Breast epithelium (tissue), 4 donors: ENCODE measurements at regions not wholly inside any gene's neighbourhood (a gene's known extent, or its start where the extent isn't known, plus 50 kb on each side); places are given as distances from the start of the nearest gene placed in this dataset.

Experiments
- DNase-seq, 2 donors: peaks; one replicate each; pipeline ENCODE4 v3.0.0-alpha.2; 2019; ENCODE audit warnings: low spot score in 2 of 2
- H3K27ac ChIP-seq, 2 donors: fragments of 200-600 bp; sonication (generic) in 1 of 2; one replicate each; pipeline ENCODE4 v1.5.1; 2016 to 2019; ENCODE audit warnings: mild to moderate bottlenecking in 1 of 2
- H3K27me3 ChIP-seq, 2 donors: fragments of 200-600 bp; sonication (generic) in 1 of 2; one replicate each; pipeline versions ENCODE4 v1.5.1 to v1.6.0; 2017 to 2019; ENCODE audit warnings: control low read depth in 1 of 2, mild to moderate bottlenecking in 1 of 2
- H3K36me3 ChIP-seq: fragments of 200-600 bp; one replicate; pipeline ENCODE4 v1.5.1; 2019
- H3K4me1 ChIP-seq, 2 donors: fragments of 200-600 bp; sonication (generic); one replicate each; pipeline ENCODE4 v1.5.1; 2016 to 2019; ENCODE audit warnings: control low read depth in 1 of 2
- H3K4me3 ChIP-seq, 3 donors: fragments of 200-600 bp; sonication (generic); 1 replicate in 2 of 3; 2 replicates in 1 of 3; pipeline ENCODE4 v1.5.1; 2016 to 2019; ENCODE audit warnings: mild to moderate bottlenecking in 3 of 3, moderate library complexity in 2 of 3
- H3K9me3 ChIP-seq, 2 donors: fragments of 200-600 bp; sonication (generic) in 1 of 2; one replicate each; pipeline ENCODE4 v1.5.1; 2016 to 2019; ENCODE audit warnings: control low read depth in 1 of 2
- POLR2A ChIP-seq: fragments of 450-650 bp; IDR thresholded peaks from one replicate; pipeline ENCODE4 v1.6.1; 2016; ENCODE audit warnings: antibody characterized with exemption, mild to moderate bottlenecking, moderate library complexity
- POLR2AphosphoS5 ChIP-seq, 3 donors: sonication (generic); formaldehyde crosslinking; IDR thresholded peaks; one replicate each; pipeline ENCODE4 v1.6.1; 2017; ENCODE audit warnings: antibody characterized with exemption in 3 of 3
- intact Hi-C: fragments of 100-400 bp; cut with DNase I; formaldehyde crosslinking; loops from one replicate; pipeline ENCODE4 v1.15.1; 2023; ENCODE audit warnings: low total_unique reads
- TF ChIP-seq, protein P1 (sequence below), 3 donors: fragments of 450-650 bp; IDR thresholded peaks; one replicate each; pipeline ENCODE4 v1.5.1; 2016 to 2017; ENCODE audit warnings: antibody characterized with exemption in 3 of 3, mild to moderate bottlenecking in 3 of 3, moderate library complexity in 3 of 3

DNA sequence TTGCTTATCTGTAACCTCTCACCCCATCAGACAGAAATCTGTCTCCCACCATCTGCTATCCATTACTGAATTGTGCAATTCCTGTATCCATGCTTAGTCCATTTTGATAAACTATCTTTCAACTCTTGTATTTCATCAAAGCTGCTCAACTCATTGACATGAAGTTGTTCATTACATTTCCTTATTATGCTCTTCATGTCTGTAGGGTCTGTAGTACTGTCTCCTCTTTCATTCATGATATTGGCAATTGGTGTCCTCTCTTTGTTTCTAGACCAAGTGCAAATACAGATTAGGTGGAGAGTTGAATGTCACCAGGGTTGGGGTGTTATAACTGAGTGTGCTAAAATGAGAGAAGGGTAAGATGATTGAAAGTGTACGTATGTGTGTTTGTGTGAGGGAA, 69.2 kb upstream of the ADRA2C start:
- no peak for DNase-seq
- Histone ChIP-seq H3K27me3 (peaks cover 4 to 40% of the 10 kb centered on the region in 2 donors), H3K4me3 (no peak overlapping the region), H3K9me3 (peaks cover 0 to 21% of the 10 kb centered on the region in 2 donors), H3K27ac (no peak overlapping the region), H3K4me1 (no peaks in the 10 kb centered on the region), H3K36me3 (no peaks in the 10 kb centered on the region)
- TF ChIP-seq POLR2A (no peak), POLR2AphosphoS5 (IDR thresholded peaks at IDR 0.05) (no peak)
- TF ChIP-seq, protein P1, sequence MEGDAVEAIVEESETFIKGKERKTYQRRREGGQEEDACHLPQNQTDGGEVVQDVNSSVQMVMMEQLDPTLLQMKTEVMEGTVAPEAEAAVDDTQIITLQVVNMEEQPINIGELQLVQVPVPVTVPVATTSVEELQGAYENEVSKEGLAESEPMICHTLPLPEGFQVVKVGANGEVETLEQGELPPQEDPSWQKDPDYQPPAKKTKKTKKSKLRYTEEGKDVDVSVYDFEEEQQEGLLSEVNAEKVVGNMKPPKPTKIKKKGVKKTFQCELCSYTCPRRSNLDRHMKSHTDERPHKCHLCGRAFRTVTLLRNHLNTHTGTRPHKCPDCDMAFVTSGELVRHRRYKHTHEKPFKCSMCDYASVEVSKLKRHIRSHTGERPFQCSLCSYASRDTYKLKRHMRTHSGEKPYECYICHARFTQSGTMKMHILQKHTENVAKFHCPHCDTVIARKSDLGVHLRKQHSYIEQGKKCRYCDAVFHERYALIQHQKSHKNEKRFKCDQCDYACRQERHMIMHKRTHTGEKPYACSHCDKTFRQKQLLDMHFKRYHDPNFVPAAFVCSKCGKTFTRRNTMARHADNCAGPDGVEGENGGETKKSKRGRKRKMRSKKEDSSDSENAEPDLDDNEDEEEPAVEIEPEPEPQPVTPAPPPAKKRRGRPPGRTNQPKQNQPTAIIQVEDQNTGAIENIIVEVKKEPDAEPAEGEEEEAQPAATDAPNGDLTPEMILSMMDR (IDR thresholded peaks at IDR 0.05), result no peak
- intact Hi-C loops, result no loop called here

DNA sequence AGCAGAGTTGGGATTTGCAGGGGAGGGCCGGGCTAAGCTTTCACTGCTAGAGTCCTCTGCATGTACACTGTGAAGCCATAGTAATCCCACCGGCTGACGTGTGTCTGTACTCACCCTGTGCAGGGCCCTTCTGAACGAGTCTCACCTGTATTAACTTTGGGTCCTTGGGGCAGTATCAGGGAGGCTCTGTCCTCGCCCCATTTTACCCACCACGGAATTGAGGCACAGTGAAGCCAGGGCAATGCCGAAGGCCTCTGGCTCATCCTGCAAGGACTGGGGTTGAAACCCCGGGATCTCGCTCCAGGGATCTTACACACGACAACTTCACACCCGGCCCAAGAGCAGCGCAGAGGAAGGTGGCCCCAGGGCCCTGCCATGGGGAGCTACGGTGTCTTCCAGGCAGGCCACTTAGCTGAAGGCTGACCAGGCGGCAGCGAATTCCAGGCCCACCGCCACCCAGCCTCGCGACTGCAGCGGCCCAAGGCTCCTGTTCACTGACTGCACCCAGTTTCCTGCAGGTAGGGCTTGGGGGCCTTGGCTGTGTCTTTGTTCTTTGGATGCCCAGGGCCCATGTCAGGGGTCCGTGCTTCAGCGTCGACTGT, 75.5 kb upstream of the ADRA2C start:
- Histone ChIP-seq H3K4me1 (no peaks in the 10 kb centered on the region), H3K27ac (no peak overlapping the region), H3K36me3 (no peaks in the 10 kb centered on the region), H3K4me3 (no peak overlapping the region), H3K27me3 (peaks cover 0 to under 1% of the 10 kb centered on the region in 2 donors), H3K9me3 (no peaks in the 10 kb centered on the region)
- TF ChIP-seq POLR2A, result no peak
- TF ChIP-seq, protein P1 (IDR thresholded peaks at IDR 0.05), result no peak
- TF ChIP-seq POLR2AphosphoS5 (IDR thresholded peaks at IDR 0.05), result no peak
- no peak for DNase-seq
- intact Hi-C loops, result no loop called here

DNA sequence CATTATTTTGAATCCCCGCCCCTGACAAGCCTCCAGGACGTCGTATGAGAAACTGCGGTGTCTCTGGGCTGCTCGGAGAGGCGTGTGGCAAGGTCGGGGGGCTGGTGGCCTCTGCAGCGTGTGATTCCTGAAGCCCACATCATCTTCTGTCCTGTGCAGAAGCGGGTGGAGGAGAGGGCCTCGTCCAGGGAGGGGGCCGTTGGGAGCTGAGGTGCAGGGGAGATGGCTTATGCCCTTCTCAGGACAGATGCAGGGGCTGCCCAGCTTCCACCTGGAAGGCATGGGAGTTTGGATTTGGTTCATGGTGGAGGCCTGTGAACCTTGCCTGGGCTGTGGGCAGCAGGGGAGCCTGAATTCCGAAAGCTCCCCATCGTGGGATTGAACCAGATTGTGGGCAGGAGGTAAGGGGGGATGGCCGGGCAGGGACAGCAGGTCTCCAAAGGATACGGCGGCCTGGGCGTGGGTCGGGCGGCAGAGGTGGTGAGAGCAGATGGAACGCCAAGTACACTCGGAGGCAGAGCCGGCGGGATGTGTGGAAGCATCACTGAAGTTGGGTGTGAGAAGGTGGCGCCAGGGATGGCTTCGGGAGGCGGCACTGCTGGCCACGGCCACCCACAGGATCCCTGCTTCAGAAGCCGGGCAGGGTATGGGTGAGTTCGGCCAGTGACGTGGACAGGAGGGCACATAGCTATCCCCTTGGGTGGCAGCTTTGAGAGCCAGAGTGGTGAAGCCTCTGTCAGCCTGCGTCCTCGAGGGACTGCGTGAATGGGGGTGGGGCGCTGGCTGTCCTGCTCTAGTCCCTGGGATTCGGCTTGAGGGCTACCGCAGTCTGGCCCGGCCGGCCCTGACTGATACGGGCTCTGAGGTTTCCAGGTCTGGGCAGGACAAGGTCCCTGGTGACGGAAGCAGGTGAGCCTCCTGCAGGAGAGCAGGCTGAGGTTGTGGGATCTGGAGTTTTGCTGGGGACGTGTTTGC, 76.3 kb upstream of the ADRA2C start:
- no peak for DNase-seq
- TF ChIP-seq, protein P1 (IDR thresholded peaks at IDR 0.05), result no peak
- TF ChIP-seq POLR2AphosphoS5 (IDR thresholded peaks at IDR 0.05) (no peak), POLR2A (no peak)
- H3K27ac ChIP-seq, result no peak overlapping the region
- peaks cover 0 to 9% of the 10 kb centered on the region in 2 donors for H3K27me3 ChIP-seq
- H3K9me3 ChIP-seq, result no peaks in the 10 kb centered on the region
- no peaks in the 10 kb centered on the region for H3K4me1 ChIP-seq
- no peak overlapping the region for H3K4me3 ChIP-seq
- intact Hi-C loops, result no loop called here
- H3K36me3 ChIP-seq, result no peaks in the 10 kb centered on the region

DNA sequence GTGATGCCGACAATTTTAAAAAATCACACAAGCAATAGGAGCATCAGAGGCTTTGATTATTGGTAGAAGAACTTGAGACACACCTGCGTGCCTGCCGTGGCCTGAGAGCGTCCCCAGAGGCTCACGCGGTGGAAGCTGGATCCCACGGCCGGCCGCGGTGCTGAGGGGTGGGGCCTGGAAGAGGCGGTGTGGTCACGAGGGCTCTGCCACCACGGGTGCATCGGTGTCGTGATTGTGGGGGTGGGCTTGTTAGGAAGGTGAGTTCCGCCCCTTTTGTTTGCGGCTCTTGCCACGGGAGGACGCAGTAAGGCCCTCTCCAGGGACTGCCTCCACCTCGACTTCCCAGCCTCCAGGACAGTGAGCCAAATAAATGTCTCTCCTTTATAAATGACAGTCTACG, 77.2 kb upstream of the ADRA2C start:
- Histone ChIP-seq H3K9me3 (no peaks in the 10 kb centered on the region), H3K4me1 (no peaks in the 10 kb centered on the region), H3K27ac (no peak overlapping the region), H3K4me3 (no peak overlapping the region), H3K27me3 (peaks cover 0 to 17% of the 10 kb centered on the region in 2 donors), H3K36me3 (no peaks in the 10 kb centered on the region)
- DNase-seq, result no peak
- intact Hi-C loops, result no loop called here
- TF ChIP-seq POLR2A (no peak), POLR2AphosphoS5 (IDR thresholded peaks at IDR 0.05) (no peak)
- TF ChIP-seq, protein P1 (IDR thresholded peaks at IDR 0.05), result no peak
